HepG2 (cell line): ENCODE measurements at regions not wholly inside any gene's neighbourhood (a gene's known extent, or its start where the extent isn't known, plus 50 kb on each side); places are given as distances from the start of the nearest gene placed in this dataset.

ENCODE experiments used
- AGO2 ChIP-seq: fragments of 200-400 bp; formaldehyde crosslinking; optimal IDR thresholded peaks from 2 replicates; pipeline ENCODE3; 2017; ENCODE audit warnings: mild to moderate bottlenecking, low read depth, low read length, moderate library complexity
- ARNT2 ChIP-seq: sonication (generic); formaldehyde crosslinking; IDR thresholded peaks from 2 replicates; pipeline ENCODE4 v1.8.0; 2022; ENCODE audit warnings: mild to moderate bottlenecking, low read depth, missing genetic modification reagents, moderate library complexity
- ATF6 ChIP-seq: sonication (generic); formaldehyde crosslinking; conservative IDR thresholded peaks from 2 replicates; pipeline ENCODE4 v1.4.0; 2020; ENCODE audit warnings: missing genetic modification reagents
- CHD2 ChIP-seq: IDR thresholded peaks from 2 replicates; pipeline ENCODE4 v1.6.1; 2011; ENCODE audit warnings: low read depth, low read length, improper control_type of control experiment
- CTCF ChIP-seq: sonication (generic); formaldehyde crosslinking; IDR thresholded peaks from 2 replicates; pipeline ENCODE4 v1.5.0; 2020; ENCODE audit warnings: mild to moderate bottlenecking, missing genetic modification reagents, moderate library complexity
- GPN1 ChIP-seq: sonication (generic); formaldehyde crosslinking; IDR thresholded peaks from 2 replicates; pipeline ENCODE4 v1.5.1; 2020; ENCODE audit warnings: missing genetic modification reagents, borderline replicate concordance
- HDAC1 ChIP-seq: sonication (generic); formaldehyde crosslinking; IDR thresholded peaks from 2 replicates; pipeline ENCODE4 v1.5.1; 2020; ENCODE audit warnings: mild to moderate bottlenecking, missing genetic modification reagents
- HNRNPUL1 ChIP-seq: fragments of 200-400 bp; formaldehyde crosslinking; IDR thresholded peaks from 2 replicates; pipeline ENCODE4 v1.6.1; 2017; ENCODE audit warnings: low read depth, mild to moderate bottlenecking, low read length, moderate library complexity
- HOMEZ ChIP-seq: IDR thresholded peaks from 2 replicates; pipeline ENCODE4 v1.6.1; 2016; ENCODE audit warnings: low read depth
- JDP2 ChIP-seq: sonication (generic); formaldehyde crosslinking; IDR thresholded peaks from 2 replicates; pipeline ENCODE4 v1.8.1; 2022; ENCODE audit warnings: missing genetic modification reagents, borderline replicate concordance
- JUNB ChIP-seq: sonication (generic); formaldehyde crosslinking; IDR thresholded peaks from 2 replicates; pipeline ENCODE4 v1.8.0; 2022; ENCODE audit warnings: missing genetic modification reagents, mild to moderate bottlenecking, borderline replicate concordance
- MYC ChIP-seq: sonication (generic); formaldehyde crosslinking; IDR thresholded peaks from 2 replicates; pipeline ENCODE4 v1.9.0; 2021; ENCODE audit warnings: missing genetic modification reagents, borderline replicate concordance
- NFATC3 ChIP-seq: sonication (generic); formaldehyde crosslinking; IDR thresholded peaks from 2 replicates; pipeline ENCODE4 v1.5.1; 2020; ENCODE audit warnings: mild to moderate bottlenecking, missing genetic modification reagents
- NFYC ChIP-seq: IDR thresholded peaks from 2 replicates; pipeline ENCODE4 v1.6.1; 2016; ENCODE audit warnings: missing genetic modification reagents, missing compliant biosample characterization
- SAP130 ChIP-seq: IDR thresholded peaks from 2 replicates; pipeline ENCODE4 v1.6.1; 2016; ENCODE audit warnings: low read depth
- SKI ChIP-seq: fragments of 450-650 bp; IDR thresholded peaks from one replicate; pipeline ENCODE4 v1.6.1; 2018; ENCODE audit warnings: mild to moderate bottlenecking; ENCODE audit not compliant: partially characterized antibody
- TGIF2 ChIP-seq: IDR thresholded peaks from 2 replicates; pipeline ENCODE4 v1.6.1; 2016; ENCODE audit warnings: control low read depth, missing compliant biosample characterization
- ZBTB42 ChIP-seq: sonication (generic); formaldehyde crosslinking; IDR thresholded peaks from 2 replicates; pipeline ENCODE4 v1.5.0; 2020; ENCODE audit warnings: mild to moderate bottlenecking, missing genetic modification reagents
- ZBTB49 ChIP-seq: sonication (generic); formaldehyde crosslinking; IDR thresholded peaks from 2 replicates; pipeline ENCODE4 v1.4.0; 2020; ENCODE audit warnings: missing genetic modification reagents, borderline replicate concordance
- ZNF33B ChIP-seq: sonication (generic); formaldehyde crosslinking; IDR thresholded peaks from 2 replicates; pipeline ENCODE4 v1.5.1; 2020; ENCODE audit warnings: mild to moderate bottlenecking, missing genetic modification reagents
- ZNF550 ChIP-seq: sonication (generic); formaldehyde crosslinking; IDR thresholded peaks from 2 replicates; pipeline ENCODE4 v1.4.0; 2020; ENCODE audit warnings: mild to moderate bottlenecking, missing genetic modification reagents, borderline replicate concordance
- ZNF709 ChIP-seq: sonication (generic); formaldehyde crosslinking; IDR thresholded peaks from 2 replicates; pipeline ENCODE4 v1.5.0; 2020; ENCODE audit warnings: mild to moderate bottlenecking, missing genetic modification reagents
- ZNF879 ChIP-seq: sonication (generic); formaldehyde crosslinking; IDR thresholded peaks from 2 replicates; pipeline ENCODE4 v1.8.1; 2023; ENCODE audit warnings: missing genetic modification reagents

- TF ChIP-seq ZNF879 (no peak), ARNT2 (CRISPR knock-in tag) (no peak), TGIF2 (CRISPR knock-in tag) (peak; percentile 83), HDAC1 (CRISPR knock-in tag) (peak; percentile 83), ATF6 (CRISPR knock-in tag) (no peak), SAP130 (CRISPR knock-in tag) (peak; percentile 81), AGO2 (no peak), CHD2 (no peak), NFATC3 (CRISPR knock-in tag) (no peak), ZNF709 (CRISPR knock-in tag) (peak; percentile 46; the same call in 1 of the 2 replicates), HOMEZ (CRISPR knock-in tag) (no peak), JUNB (CRISPR knock-in tag) (peak; percentile 85), HNRNPUL1 (no peak), ZBTB42 (no peak), ZBTB49 (CRISPR knock-in tag) (no peak), GPN1 (CRISPR knock-in tag) (no peak), ZNF33B (no peak; the same call in 1 of the 2 replicates), JDP2 (CRISPR knock-in tag) (peak; percentile 76; the same call in 1 of the 2 replicates), SKI (peak; percentile 98), NFYC (CRISPR knock-in tag) (peak; percentile 28; the same call in 1 of the 2 replicates), MYC (no peak), ZNF550 (CRISPR knock-in tag) (no peak), CTCF (CRISPR knock-in tag) (no peak)
Observed at GRCh38 chr10:30542001-30542894, 87.3 kb downstream of the LYZL2 start (continued).
